GM12875 (cell line): ENCODE measurements at regions not wholly inside any gene's neighbourhood (a gene's known extent, or its start where the extent isn't known, plus 50 kb on each side); places are given as distances from the start of the nearest gene placed in this dataset.
A peak's percentile ranks its signal among the peaks of the same experiment; 100 is the strongest.

ENCODE experiments used
- H3K4me3 ChIP-seq: one replicate; pipeline ENCODE4 v1.5.1; 2011; ENCODE audit warnings: low read depth, low read length, control low read depth
- TF ChIP-seq, protein P1 (sequence below): IDR thresholded peaks from 2 replicates; pipeline ENCODE4 v1.5.1; 2011; ENCODE audit warnings: low read depth, mild to moderate bottlenecking, control low read depth, inconsistent platforms, low read length, moderate library complexity, borderline replicate concordance; ENCODE audit not compliant: insufficient read depth

DNA sequence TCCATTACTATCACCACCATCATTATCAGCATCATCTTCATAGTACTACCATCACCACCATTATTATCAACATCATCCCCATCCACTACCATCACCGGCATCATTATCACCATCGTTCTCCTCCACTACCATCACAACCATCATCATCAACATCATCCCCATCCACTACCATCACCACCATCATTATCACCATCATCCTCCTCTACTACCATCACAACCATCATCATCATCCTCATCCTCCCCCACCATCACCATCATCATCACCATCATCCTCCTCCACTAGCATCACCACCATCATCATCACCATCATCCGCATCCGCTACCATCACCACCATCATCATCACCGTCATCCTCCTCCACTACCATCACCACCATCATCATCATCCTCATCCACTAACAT is 639.8 kb upstream of the RBFOX1 start:
- H3K4me3 ChIP-seq: no peak overlapping the region
- TF ChIP-seq, protein P1, sequence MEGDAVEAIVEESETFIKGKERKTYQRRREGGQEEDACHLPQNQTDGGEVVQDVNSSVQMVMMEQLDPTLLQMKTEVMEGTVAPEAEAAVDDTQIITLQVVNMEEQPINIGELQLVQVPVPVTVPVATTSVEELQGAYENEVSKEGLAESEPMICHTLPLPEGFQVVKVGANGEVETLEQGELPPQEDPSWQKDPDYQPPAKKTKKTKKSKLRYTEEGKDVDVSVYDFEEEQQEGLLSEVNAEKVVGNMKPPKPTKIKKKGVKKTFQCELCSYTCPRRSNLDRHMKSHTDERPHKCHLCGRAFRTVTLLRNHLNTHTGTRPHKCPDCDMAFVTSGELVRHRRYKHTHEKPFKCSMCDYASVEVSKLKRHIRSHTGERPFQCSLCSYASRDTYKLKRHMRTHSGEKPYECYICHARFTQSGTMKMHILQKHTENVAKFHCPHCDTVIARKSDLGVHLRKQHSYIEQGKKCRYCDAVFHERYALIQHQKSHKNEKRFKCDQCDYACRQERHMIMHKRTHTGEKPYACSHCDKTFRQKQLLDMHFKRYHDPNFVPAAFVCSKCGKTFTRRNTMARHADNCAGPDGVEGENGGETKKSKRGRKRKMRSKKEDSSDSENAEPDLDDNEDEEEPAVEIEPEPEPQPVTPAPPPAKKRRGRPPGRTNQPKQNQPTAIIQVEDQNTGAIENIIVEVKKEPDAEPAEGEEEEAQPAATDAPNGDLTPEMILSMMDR: no peak

DNA sequence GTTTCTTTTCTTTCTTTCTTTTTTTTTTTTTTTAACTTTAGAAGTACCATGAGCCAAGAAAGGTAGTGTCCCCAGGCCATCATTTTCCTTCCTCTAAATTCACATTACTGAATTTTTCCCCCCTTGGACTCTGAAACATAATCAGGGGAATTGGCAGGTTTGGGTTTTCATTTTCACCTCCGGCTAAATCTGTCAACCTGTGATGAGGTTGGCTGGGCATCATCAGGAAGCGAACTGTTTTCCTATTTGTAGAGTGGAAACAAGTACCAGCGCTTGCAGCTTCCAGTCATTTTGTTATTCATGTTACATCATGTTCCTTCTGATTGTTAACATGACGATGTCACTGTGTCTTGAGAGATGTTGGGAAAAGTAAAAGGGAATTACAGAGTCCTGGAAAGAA is 641.9 kb upstream of the RBFOX1 start:
- no peak overlapping the region for H3K4me3 ChIP-seq
- TF ChIP-seq, protein P1: no peak

DNA sequence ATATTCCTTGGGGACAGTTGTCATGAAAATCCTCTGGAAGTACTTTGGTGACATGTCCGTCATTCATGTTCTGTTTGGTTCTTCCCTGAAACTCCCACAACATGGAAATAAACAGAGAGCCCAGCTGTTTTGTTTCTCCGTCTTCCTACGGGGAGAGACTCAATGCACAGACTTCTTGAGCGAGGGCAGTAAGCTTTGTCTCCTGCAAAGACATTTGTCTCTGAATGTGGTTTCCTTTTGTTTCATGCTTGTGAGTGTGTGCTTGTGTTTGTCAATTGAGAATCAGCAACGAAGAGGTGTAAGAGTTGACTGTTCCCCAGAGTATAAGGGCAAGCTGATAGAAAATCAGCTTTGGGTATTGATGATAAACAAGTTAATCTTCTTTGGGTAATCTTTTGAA is 643.0 kb upstream of the RBFOX1 start:
- TF ChIP-seq, protein P1: no peak
- H3K4me3 ChIP-seq: no peak overlapping the region

DNA sequence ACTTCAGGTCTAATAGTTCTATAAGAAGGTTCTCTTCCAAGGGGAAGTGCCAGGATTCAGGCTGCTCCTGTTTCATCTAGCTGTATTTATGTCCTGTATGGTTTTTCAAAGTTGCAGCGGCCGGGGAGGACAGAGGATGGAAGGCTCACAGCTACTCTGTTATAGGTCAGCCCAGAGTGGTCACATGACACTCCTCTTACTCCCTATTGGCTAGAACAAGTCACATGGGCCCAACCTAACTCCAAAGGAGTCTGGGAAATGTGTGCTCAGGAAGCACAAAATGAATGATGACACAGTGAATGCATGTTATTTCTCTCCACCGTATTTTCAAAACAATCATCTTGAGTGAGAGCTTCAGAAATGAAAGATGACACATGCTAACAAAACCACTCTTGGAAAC is 645.1 kb upstream of the RBFOX1 start:
- H3K4me3 ChIP-seq: no peak overlapping the region
- TF ChIP-seq, protein P1: no peak

DNA sequence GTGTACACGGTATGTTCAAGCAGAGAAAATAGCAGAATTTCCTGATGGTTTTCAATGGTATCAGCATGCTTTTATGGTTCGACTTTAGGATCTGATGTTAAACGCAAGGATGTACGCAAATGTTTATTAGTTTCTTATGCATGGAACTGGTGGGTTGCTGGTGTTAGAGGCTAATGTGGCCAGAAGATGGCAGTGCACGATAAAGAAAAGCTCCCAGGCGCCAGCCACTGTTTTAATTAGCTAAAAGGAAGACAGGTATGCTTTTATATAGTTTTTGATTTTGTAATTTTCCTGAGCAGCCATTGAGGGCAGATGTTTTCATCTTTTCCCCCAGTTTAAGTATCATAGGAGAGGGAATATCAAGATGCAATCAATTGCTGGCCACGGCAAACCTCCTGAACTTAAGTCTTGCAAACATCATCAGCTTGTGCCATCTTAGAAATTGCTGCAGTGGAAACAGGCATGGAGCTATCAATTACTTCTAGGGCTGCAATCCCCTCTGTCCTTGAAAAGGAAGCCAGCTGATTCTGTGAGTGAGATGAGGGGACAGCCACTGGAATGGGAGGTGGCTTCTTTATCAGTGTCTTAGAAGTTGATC is 648.5 kb upstream of the RBFOX1 start:
- TF ChIP-seq, protein P1: peak; percentile 24; the same call in 1 of the 2 replicates
- H3K4me3 ChIP-seq: no peak overlapping the region

DNA sequence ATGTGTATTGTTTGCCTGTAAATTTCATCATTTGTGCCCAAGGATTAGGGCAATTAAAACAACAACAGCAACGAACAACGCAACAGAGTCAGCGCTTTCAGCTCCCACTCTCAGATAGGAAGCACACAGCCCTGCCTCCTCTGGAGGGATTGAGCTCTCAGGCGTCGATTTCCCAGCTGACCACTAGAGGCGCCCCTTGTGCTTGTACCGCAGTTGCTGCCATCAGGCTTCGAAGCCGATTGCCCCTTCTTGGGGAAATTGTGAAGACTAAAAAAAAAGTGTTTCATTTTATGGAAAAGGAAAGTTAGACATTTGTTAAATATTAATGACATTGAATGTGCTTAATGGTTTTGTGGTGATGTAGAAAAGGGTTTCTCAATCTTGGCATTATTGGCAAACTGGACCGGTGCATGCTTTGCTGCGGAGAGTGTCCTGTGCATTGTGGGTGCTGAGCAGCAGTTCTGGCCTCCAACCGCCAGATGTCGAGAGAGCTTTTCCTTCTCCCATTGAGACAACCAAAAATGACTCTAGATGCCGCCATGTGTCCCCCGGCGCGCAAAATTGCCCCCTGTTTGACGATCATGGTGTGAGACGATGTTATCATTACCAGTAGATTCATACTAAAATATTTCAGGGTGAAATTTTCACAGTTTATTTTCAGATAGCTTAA is 650.4 kb upstream of the RBFOX1 start:
- H3K4me3 ChIP-seq: no peak overlapping the region
- TF ChIP-seq, protein P1: peak; percentile 63

DNA sequence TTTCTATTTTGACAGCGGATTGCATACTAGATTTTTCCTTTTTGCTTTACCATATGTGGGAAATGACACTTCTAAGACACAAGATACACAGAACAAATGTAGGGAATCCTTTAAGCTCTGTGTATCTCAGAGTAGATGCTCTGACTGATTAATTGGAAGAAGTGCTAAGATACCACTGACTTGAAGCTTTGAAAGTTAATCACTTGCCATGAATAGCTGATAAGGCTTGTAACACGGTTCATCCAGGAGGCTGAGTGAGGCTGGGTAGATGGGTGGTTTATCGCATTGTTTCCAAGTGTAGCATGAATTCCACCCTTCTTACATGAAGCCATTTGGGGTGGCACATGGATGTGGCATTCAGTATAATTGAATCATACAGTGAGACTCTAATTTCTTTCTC is 654.1 kb upstream of the RBFOX1 start:
- TF ChIP-seq, protein P1: no peak
- H3K4me3 ChIP-seq: no peak overlapping the region
